ENCODE measurements at regions not wholly inside any gene's neighbourhood (a gene's known extent, or its start where the extent isn't known, plus 50 kb on each side); places are given as distances from the start of the nearest gene placed in this dataset.

- DNase-seq (ENCODE audit: low read depth, low spot score) (no peak), FAIRE-seq (no peak)
- Histone ChIP-seq H4K20me1 (replicated peaks; ENCODE audit: control insufficient read depth, extremely low read depth, insufficient read depth, low read length) (no peaks in the 10 kb centered on the region), H3K4me1 (ENCODE audit: control insufficient read depth, extremely low read depth, insufficient read depth, low read length) (no peaks in the 10 kb centered on the region), H3K4me3 (replicated peaks in 1 of 3; ENCODE audit: insufficient read depth in 1 of 3, low read depth in 1 of 3, low read length in 3 of 3) (no peak overlapping the region), H3K4me2 (ENCODE audit: insufficient read depth, low read length) (no peak overlapping the region), H3K27ac (ENCODE audit: insufficient read depth, low read depth, low read length) (no peak overlapping the region), H3K36me3 (ENCODE audit: control insufficient read depth in 2 of 2, extremely low read depth in 1 of 2, insufficient read depth in 2 of 2, low read length in 2 of 2) (no peaks in the 10 kb centered on the region), H3K79me2 (ENCODE audit: control insufficient read depth, insufficient read depth, low read length) (no peaks in the 10 kb centered on the region), H3K27me3 (ENCODE audit: control insufficient read depth in 2 of 2, insufficient read depth in 2 of 2, low read length in 2 of 2) (no peaks in the 10 kb centered on the region), H3K9me3 (replicated peaks; ENCODE audit: control insufficient read depth, insufficient read depth, low read length) (peaks cover 4% of the 10 kb centered on the region), H2AFZ (ENCODE audit: low read depth, low read length) (no peak overlapping the region), H3K9ac (replicated peaks; ENCODE audit: extremely low read depth, insufficient read depth, low read length) (no peak overlapping the region), H3K9me1 (replicated peaks; ENCODE audit: control insufficient read depth, extremely low read depth, insufficient read depth, low read length) (no peaks in the 10 kb centered on the region)
- intact Hi-C loops (cut with micrococcal nuclease) = no loop called here
- no peak for TF ChIP-seq POLR2A (IDR thresholded peaks at IDR 0.05; ENCODE audit: low read depth, low read length)
- TF ChIP-seq POLR2AphosphoS5 (IDR thresholded peaks at IDR 0.05; ENCODE audit: insufficient read depth, low read depth, low read length) = no peak
- no peak for TF ChIP-seq MAX (IDR thresholded peaks at IDR 0.05; ENCODE audit: insufficient read depth, insufficient read length)
- TF ChIP-seq EZH2 (IDR thresholded peaks at IDR 0.05; ENCODE audit: borderline replicate concordance, low read depth, low read length, severe bottlenecking) = no peak
- TF ChIP-seq GATA2 (IDR thresholded peaks at IDR 0.05; ENCODE audit: insufficient read depth, insufficient read length, low read depth, low read length) = no peak
- no peak for TF ChIP-seq MYC (IDR thresholded peaks at IDR 0.05; ENCODE audit: low read depth, low read length)
- TF ChIP-seq FOS (IDR thresholded peaks at IDR 0.05; ENCODE audit: borderline replicate concordance, insufficient read depth, low read length) = no peak
- no peak for TF ChIP-seq CTCF (IDR thresholded peaks at IDR 0.05; ENCODE audit: extremely low read depth in 1 of 2, insufficient read depth in 1 of 2, low read depth in 1 of 2, low read length in 2 of 2)
- TF ChIP-seq JUN (IDR thresholded peaks at IDR 0.05; ENCODE audit: borderline replicate concordance, insufficient read depth, insufficient read length, low read depth) = no peak
- ChIA-PET POLR2A (no interaction called here), CTCF (no interaction called here)
- dilution Hi-C loops (cut with MboI; ENCODE audit: extremely low pct_ligation_motif_present, low sequenced_read_pairs) = no loop called here
- no TSS peak for BruUV-seq (replicated peaks)
These were observed 1344.9 kb downstream of the UQCRFS1 start for GRCh38 chr19:27868007-27868406.

Measured in endothelial cell of umbilical vein (primary cell).